ENCODE measurements at regions not wholly inside any gene's neighbourhood (a gene's known extent, or its start where the extent isn't known, plus 50 kb on each side); places are given as distances from the start of the nearest gene placed in this dataset.
"Not testable (repeated sequence)": the region's sequence is repeated elsewhere in the genome, so short reads cannot be mapped to it uniquely, and the experiment has no call there.

DNA sequence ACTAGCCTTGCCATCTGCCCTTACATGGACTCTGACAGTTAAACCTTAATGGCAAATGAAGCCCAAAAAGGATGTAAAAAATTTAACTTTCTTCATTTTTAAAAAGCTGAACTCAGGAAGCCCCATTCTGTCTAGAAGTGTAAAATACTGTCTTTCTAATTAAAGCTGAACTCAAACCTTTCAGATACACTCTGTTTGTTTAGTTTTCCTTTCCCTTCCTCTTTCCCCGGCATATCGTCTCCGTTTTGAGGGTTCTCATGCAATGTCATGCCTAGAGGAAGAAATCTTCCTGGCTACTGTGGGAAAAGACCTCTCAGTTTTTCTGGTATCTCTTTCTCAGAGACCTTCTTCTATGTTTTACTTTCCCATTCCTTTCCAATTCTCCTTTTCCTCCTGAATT, 841.5 kb downstream of the DTWD2 start:
- DNase-seq, result no peak

DNA sequence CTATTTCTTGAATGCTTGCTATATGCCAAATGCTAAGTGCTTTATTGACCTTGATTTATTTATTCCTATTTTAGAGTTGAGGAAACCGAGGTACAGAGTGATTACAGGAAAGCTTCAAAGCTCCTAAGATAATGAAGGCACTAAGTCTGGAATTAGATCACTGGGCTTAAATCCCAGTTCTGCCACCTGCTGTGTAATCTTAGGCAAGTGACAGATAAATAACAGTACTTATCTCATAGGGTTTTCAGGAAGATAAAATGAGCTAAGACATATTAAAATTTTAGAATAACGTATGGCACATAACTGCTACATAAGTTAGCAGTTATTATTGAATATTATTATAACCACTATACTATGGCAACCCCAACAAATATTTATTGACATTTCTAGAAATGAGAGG, 843.8 kb downstream of the DTWD2 start:
- no peak for DNase-seq

DNA sequence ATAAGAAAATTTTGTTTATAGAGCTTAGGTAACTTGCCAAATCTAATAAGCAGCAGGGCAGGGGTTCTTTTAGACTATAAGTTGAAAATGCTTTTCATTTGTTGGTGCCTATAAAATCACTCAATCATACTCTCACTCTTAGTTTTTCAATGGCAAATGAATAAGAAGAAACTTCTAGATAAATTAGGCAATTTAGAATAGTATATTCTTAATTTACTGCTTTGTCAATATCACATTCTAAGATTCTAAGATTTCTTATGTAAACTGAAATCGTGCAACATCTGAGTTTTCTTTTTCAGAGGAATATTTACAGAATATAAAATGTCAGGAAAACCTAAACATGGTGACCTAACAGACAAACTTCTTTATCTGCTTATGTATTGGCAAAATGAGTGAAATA, 849.0 kb downstream of the DTWD2 start:
- no peak for DNase-seq

DNA sequence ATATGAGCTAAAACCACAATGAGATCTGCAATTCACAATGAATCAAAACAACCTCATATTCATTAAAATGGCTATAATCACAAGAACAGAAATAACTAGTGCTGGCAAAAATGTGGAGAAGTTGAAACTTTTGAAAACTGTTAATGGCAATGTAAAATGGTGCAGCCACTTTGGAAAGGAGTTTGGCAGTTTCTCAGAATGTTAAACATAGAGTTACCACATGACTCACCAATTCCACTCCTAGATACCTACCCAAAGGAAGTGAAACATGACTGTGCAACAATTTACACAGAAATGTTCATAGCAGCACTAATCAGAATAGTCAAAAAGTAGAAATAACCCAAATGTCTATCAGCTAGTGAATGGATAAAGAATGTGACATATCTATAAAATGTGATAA, 862.2 kb downstream of the DTWD2 start:
- DNase-seq, result no peak

DNA sequence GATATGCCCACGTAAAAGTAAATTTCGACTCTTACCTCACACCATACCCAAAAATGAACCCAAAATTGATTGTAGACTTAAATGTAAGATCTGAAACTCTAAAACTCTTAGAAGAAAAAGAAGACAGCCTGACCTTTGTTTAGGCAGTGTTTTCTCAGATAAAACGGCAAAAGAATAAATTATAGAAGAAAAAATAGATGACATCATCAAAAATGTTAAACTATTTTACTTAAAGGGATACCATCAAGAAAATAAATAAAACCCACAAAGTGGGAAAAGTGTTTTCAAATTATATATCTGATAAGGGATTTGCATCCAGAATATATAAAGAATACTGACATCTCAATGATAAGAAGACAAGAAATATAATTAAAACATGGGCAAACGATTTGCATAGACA, 862.7 kb downstream of the DTWD2 start:
- DNase-seq, result no peak

DNA sequence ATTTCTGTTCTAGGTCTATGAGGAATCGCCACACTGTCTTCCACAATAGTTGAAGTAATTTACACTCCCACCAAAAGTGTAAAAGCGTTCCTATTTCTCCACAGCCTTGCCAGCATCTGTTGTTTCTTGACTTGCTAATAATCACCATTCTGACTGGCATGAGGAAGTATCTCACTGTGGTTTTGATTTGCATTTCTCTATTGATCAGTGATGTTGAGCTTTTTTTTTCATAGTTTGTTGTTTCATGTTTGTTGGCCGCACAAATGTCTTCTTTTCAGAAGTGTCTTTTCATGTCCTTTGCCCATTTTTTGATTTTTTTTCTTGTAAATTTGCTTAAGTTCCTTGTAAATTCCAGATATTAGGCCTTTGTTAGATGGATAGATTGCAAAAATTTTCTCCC, 867.1 kb downstream of the DTWD2 start:
- no peak for DNase-seq

DNA sequence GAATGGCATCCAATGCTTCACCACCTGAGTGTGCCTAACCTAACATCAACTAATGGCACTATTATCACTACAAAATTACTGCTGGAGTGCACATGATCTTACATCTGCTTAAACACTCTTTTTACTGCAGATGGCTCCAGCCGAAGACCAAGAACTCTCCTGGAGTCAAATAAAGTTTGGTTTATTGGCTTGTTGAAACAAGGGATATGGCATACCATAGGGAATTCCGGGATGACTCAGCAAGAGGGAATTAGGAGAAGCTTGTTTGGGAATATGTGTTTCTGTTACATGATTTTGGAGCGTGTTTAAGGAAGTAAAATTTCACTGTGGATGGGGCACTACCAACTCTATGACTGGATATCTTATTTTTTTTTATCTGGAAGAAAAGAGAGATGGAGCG, 872.6 kb downstream of the DTWD2 start:
- DNase-seq, result no peak

DNA sequence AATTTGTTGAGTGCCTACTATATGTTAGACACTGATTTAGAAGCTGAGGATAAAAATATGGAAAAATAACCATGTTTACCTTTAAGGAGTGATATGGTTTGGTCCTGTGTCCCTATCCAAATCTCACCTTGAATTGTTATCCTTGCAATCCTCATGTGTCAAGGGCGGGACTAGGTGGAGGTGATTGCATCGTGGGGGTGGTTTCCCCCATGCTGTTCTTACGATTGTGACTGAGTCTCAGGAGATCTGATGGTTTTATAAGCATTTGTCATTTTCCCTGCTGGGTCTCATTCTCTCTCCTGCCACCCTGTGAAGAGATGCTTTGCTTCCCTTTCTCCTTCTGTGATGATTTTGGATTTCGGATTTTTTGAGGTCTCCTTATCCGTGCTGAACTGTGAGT, 876.4 kb downstream of the DTWD2 start:
- no peak for DNase-seq

DNA sequence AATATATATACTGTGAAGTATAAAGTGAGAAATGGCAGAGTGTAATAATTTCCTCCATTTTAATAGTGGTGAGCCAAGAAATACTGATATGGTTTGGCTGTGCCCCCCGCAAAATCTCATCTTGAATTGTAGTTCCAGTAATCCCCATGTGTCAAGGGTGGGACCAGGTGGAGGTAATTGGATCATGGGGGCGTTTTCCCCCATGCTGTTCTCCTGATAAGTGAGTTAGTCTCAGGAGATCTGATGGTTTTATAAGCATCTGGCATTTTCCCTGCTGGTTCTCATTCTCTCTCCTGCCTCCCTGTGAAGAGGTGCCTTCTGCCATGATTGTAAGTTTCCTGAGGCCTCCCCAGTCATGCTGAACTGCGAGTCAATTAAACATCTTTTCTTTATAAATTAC, 881.1 kb downstream of the DTWD2 start:
- DNase-seq, result not testable (repeated sequence)

DNA sequence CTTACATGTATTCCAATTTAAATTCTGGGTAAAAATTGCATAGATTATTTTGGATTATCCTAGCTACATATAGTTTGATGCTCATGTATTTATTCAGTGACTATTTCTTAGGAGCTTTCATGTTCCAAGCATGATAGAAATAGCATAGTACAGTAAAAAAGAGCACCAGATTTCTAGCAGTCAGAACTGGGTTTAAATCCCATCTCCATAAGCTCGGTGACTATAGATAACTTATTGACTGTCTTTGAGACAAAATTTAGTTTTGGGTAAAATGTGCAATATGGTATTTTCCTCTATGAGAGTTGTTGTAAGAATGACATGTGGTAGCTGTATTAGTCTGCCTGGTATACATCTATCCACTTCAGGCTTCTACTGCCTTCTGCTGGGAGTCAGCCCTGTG, 889.6 kb downstream of the DTWD2 start:
- no peak for DNase-seq

DNA sequence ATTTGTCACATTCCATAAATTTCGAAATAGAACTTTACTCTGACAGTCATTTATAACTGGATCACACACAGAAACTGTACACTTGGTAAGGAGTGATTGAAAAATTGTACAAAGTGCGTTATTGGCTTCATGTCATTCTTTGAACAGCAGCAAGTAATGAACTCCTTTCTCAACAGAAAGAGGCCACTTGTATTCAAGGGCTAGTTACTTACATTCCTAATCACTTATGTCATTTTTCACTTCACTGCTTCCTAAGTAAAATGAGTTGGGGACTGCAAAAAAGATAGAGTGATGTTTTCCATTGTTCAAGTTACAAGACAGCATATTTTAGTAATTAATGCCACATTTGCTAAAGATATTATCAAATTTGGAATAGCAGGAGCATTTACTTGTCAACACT, 893.2 kb downstream of the DTWD2 start:
- DNase-seq, result no peak

DNA sequence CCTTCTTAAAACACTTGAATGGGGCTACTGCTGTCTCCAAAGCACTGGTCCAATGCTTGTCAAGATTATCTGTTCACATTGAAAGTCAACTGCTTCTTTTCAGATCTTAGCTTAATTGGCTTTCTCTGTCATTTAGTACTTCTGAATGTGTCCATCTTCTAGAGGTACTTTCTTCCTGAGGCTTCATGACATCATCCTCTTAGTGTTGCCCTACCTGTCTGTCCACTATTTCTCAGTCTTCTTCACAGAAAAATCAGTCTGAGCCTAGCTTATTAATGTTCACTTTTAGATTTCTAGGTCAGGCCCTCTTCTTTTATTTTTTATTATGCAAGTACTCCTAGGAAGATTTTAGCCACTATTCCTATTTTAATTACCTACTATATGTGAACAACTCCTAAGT, 899.9 kb downstream of the DTWD2 start:
- no peak for DNase-seq

DNA sequence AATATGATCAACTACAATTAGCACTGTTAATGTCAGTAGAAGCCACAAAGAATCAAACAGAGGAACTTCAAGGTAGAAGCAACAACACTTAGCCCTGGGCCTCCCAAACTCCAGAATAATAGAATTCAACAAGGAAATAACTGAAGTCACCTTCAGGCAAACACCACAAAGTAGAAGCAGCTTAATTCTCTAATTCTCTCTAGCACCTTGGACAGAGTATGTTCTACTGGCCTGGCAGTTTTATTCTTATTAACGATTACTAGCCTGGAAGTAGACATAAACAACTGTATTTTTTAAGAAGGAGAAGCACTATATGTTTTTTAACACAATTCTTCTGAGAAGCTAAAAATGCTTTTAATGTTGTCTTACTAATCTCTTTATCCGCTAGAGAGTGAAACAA, 911.9 kb downstream of the DTWD2 start:
- DNase-seq, result no peak

DNA sequence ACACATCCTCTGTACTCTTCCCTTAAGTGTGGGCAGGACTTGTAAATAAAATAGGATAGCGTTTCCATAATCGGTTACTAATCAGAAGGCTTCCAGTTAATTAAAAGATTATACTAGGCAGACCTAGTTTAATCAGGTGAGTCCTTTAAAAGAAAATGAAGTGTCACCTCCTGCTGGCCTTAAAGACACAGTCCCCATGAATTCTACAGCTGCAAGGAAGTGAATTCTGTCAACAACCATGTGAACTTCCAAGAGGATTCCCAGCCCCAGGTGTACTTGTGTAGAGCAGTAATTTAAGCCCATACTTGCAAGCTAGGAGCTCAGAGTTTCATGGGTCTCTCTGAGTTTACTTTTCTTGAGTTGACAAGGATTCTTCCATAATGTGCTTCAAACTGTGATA, 918.3 kb downstream of the DTWD2 start:
- DNase-seq, result no peak

DNA sequence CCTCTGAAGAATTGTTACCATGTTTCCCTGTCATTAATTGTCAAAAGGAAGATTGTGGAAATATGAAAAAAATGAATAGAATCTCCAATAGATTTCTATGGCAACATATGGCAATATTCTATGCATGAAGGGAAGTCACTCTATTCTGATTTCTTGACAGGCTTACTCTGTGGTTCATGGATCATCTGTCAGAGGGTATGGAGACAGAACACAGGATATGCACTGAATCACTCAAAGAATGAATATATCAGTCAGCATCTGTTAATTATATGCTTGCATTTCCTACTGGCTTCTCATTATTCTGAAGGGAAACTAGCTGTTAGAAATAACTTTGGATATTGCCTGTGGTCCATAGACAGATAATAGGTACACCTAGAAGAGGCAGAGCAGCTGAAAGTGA, 918.9 kb downstream of the DTWD2 start:
- DNase-seq, result no peak

DNA sequence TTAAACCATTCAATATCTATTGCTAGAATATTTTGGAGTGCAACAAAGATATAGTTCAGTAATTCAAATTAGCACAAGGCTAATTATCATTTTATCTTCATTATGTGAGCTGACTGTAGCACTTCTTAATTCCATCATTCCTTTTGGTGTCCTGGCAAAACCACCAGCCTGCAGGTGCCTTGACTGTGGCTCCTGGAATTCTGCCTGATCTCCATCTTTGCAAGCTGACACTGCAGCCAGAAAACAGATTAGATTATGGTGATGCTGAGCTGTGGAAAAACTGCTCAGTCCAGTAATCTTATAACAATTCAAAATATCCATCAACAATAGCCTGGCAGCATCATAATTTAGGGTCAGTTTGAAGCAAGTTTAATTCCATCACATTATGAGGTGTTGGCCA, 919.5 kb downstream of the DTWD2 start:
- no peak for DNase-seq

DNA sequence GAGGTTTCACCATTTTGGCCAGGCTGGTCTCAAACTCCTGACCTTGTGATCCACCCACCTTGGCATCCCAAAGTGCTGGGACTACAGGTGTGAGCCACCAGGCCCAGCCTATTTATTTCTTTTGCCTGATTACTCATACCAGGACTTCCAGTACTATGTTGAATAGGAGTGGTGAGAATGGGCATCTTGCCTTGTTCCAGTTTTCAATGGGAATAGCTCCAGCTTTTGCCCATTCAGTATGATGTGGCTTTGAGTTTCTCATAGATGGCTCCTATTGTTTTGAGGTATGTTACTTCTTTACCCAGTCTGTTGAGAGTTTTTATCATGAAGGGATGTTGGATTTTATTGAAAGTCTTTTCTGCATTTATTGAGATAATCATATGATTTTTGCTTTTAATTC, 924.5 kb downstream of the DTWD2 start:
- DNase-seq, result not testable (repeated sequence)

DNA sequence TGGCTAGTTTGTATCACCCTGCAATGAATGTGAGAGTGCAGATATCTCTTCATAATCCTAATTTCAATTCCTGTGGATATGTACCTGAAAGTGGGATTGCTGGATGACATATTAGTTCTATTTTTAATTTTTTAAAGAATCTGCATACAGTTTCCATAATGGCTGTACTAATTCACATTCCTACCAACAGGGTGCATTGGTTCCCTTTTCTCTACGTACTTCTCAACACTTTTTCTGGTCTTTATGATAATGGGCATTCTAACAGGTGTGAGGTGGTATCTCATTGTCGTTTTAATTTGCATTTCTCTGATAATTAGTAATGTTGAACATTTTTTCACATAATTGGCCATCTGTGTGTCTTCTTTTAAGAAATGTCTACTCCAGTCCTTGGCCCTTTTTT, 927.5 kb downstream of the DTWD2 start:
- no peak for DNase-seq

DNA sequence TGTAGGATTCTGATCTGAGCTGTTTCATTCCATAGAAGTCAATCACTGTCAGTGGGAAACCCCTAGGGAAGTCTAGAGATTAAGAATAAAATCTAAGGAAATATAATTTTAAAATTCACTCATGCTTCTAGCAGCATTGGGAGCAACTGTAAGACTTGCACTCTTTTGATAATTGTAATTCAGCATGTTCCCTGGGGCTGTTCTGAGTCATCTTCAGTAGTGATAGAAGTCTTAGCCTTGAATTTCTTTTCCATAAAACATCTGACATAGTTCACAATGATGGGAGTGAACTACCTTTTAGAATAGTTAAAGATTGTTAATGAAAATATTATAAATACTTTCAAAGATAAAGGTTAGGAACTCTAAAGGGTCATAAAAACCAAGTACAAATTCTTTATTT, 935.8 kb downstream of the DTWD2 start:
- DNase-seq, result no peak

DNA sequence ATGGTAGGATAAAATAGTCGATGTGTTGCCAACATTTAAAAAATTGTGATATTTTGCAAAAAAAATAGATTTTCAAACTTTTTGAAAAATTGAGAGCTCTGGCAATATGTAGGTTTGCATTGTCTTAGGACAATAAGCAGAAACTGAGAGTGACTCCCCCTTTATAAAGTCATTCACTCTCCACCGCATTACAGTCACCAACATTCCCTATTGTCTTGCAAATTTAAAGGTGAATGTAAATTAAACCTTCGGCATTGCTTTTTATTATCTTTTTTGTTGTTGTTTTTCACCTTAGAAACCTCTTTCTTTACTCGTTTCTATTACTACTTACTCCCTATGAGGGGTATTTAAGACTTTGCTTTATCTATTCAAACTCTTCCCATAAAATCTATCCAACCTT, 944.2 kb downstream of the DTWD2 start:
- no peak for DNase-seq

DNA sequence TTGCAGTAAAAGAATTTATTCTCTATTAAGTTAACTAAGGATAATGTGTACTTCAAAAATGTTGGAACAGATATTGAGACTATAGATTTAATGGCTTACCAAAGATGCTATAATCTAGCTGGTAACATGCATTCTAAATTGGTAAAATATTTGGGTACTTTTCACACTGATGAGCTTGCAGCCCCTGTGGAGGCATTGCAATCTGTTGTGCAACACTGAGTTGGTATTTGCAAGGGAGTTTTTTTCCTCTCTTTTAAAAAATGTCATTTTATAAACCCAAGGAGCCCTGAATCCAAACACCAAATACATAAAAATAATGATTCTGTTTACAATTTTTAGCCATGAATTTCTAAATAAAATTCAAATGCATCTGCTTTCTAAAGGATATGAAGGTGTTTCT, 944.8 kb downstream of the DTWD2 start:
- no peak for DNase-seq

DNA sequence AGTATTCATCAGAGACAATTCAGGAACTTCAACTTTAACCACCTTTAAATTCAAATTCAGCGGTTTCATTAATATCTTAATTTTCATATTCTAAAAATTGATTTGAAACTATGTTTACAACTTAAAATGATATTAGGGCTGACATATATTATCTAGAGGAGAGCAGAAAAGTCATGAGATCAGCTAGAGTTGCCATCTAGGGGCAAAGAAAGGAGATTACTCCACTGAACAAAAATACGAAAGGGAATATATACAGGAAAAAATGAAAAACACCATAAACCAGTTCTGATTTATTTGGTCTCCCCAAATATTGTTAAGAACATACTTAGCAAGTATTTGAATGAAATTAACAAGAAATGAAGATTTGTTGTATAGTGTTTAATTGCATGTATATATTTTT, 946.3 kb downstream of the DTWD2 start:
- DNase-seq, result peak; percentile 14

DNA sequence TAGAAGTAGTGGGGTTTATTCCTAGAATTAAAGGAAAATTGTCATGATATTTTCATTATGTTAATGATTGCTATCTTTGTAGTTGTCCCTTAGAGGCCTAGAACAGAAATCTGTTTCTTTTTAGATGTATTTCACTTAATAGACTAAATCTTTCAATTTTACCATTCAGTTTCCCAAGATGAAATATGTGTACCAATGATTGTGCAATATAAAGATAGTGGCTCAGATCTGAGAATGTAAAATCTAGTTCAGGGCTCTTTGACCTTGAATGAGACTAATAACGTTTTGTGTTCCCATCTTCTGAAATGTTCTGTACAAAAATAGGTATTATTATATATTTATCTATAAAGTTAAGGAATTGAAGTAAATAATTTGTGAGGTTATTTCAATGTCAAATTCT, 947.9 kb downstream of the DTWD2 start:
- no peak for DNase-seq

DNA sequence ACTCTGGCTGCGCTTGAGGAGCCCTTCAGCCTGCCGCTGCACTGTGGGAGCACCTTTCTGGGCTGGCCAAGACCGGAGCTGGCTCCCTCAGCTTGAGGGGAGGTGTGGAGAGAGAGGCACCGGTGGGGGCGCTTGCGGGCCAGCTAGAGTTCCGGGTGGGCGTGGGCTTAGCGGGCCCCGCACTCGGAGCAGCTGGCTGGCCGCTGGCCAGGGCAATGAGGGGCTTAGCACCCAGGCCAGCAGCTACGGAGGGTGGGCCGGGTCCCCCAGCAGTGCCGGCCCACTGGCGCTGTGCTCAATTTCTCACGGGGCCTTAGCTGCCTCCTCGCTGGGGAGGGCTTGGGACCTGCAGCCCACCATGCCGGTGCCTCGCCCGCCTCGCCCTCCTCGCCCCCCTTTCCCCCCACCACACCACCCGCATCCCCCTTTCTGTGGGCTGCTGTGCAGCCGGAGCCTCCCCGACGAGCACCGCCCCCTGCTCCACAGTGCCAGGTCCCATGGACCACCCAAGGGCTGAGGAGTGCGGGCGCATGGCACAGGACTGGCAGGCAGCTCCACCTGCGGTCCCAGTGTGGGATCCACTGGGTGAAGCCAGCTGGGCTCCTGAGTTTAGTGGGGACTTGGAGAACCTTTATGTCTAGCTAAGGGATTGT, 954.5 kb downstream of the DTWD2 start:
- no peak for DNase-seq

DNA sequence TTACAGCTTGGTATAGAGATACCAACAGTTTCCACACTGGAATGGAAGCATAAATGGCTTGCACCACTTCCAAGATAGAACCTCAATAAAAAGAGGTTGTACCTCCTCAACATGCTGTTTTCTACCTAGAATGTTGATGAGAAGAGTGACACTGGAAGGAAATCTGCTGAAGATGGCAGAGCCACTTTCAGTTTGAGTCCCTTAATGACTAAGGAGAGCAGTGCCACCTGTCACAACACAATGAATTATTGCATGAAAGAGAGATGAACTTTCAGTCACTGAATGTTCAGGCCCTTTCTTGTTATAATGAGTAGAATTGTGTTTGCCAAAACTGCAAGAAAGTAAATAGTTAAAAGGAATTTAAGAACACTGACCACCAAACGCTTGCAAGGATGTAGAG, 958.5 kb downstream of the DTWD2 start:
- DNase-seq, result no peak

DNA sequence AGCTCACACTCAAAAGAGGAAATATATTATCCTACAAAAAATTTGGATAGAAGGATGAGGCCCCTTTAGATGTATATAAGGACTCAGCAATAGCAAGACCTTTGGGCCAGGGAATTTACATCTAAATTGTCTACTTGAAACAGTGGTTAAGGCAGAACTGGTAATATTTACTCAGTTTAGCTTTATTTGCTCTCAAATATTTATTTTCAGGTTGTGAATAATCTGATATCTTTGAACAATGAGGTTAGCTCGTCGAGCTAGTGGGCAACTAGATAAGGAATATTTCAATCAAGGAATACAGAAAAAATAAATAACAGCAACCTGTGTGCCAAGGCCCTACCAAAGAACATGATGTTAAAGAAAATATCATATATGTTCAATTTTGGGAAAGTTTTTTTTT, 966.3 kb downstream of the DTWD2 start:
- no peak for DNase-seq
